Keratinocyte (primary cell): ENCODE measurements at regions not wholly inside any gene's neighbourhood (a gene's known extent, or its start where the extent isn't known, plus 50 kb on each side); places are given as distances from the start of the nearest gene placed in this dataset.

Experiments used
- DNase-seq: peaks from one replicate; pipeline ENCODE4 v3.0.0-alpha.2; 2011; ENCODE audit warnings: low read depth, missing footprints, low spot score
- FAIRE-seq: peaks from 2 replicates; lab custom pipeline; 2011; peaks lifted over from hg19 to GRCh38; lab: Jason Lieb, UNC
- H2AFZ ChIP-seq: 2 replicates; pipeline ENCODE4 v1.6.0; 2012; ENCODE audit warnings: low read length, control low read depth, inconsistent platforms; ENCODE audit not compliant: control insufficient read depth
- H3K27ac ChIP-seq: 2 replicates; pipeline ENCODE4 v1.5.1; 2011; ENCODE audit warnings: low read length; ENCODE audit not compliant: control insufficient read depth, insufficient read depth
- H3K27me3 ChIP-seq: 3 replicates; pipeline ENCODE4 v1.6.0; 2011; ENCODE audit warnings: low read length; ENCODE audit not compliant: control insufficient read depth, insufficient read depth; ENCODE audit errors: extremely low read depth
- H3K36me3 ChIP-seq, 2 experiments: 2 replicates in 1 of 2; 3 replicates in 1 of 2; pipeline ENCODE4 v1.5.1; 2011; ENCODE audit warnings: low read length in 2 of 2, mild to moderate bottlenecking in 1 of 2; ENCODE audit not compliant: control insufficient read depth in 2 of 2, insufficient read depth in 2 of 2; ENCODE audit errors: extremely low read depth in 1 of 2
- H3K4me1 ChIP-seq: 3 replicates; pipeline ENCODE4 v1.5.1; 2011; ENCODE audit warnings: low read length; ENCODE audit not compliant: control insufficient read depth, insufficient read depth; ENCODE audit errors: extremely low read depth
- H3K4me2 ChIP-seq: 3 replicates; pipeline ENCODE4 v1.6.0; 2011; ENCODE audit warnings: low read depth, low read length; ENCODE audit not compliant: control insufficient read depth, insufficient read depth; ENCODE audit errors: extremely low read depth
- H3K4me3 ChIP-seq, 3 experiments: fragments of 200-600 bp in 1 of 3; sonication (generic) in 1 of 3; 2 replicates in 2 of 3; 3 replicates in 1 of 3; pipeline ENCODE4 v1.5.1; 2011 to 2016; ENCODE audit warnings: low read length in 3 of 3, mild to moderate bottlenecking in 3 of 3, control low read depth in 2 of 3, inconsistent platforms in 1 of 3, low read depth in 1 of 3, mixed read lengths in 1 of 3, mixed run types in 1 of 3, moderate library complexity in 1 of 3; ENCODE audit not compliant: control insufficient read depth in 2 of 3, insufficient read depth in 2 of 3; ENCODE audit errors: extremely low read depth in 1 of 3
- H3K79me2 ChIP-seq: 2 replicates; pipeline ENCODE4 v1.6.0; 2012; ENCODE audit warnings: low read length; ENCODE audit not compliant: control insufficient read depth, insufficient read depth
- H3K9ac ChIP-seq: 3 replicates; pipeline ENCODE4 v1.6.0; 2011; ENCODE audit warnings: low read length; ENCODE audit not compliant: control insufficient read depth, insufficient read depth; ENCODE audit errors: extremely low read depth
- H3K9me1 ChIP-seq: 3 replicates; pipeline ENCODE4 v1.6.0; 2011; ENCODE audit warnings: low read length; ENCODE audit not compliant: control insufficient read depth, insufficient read depth; ENCODE audit errors: extremely low read depth
- H3K9me3 ChIP-seq: 2 replicates; pipeline ENCODE4 v1.5.1; 2012; ENCODE audit warnings: low read depth, low read length; ENCODE audit not compliant: control insufficient read depth
- H4K20me1 ChIP-seq: 3 replicates; pipeline ENCODE4 v1.6.0; 2011; ENCODE audit warnings: low read length; ENCODE audit not compliant: control insufficient read depth, insufficient read depth; ENCODE audit errors: extremely low read depth
- CTCF ChIP-seq, 3 experiments: IDR thresholded peaks in 1 of 3; conservative IDR thresholded peaks in 1 of 3; optimal IDR thresholded peaks in 1 of 3; 2 replicates in 2 of 3; 3 replicates in 1 of 3; pipeline versions ENCODE3 to v1.5.1; 2011; ENCODE audit warnings: low read length in 3 of 3, mild to moderate bottlenecking in 3 of 3, moderate library complexity in 2 of 3, control low read depth in 1 of 3, inconsistent platforms in 1 of 3; ENCODE audit not compliant: insufficient read depth in 2 of 3; ENCODE audit errors: extremely low read depth in 1 of 3
- EZH2 ChIP-seq: IDR thresholded peaks from one replicate; pipeline ENCODE4 v1.6.1; 2012; ENCODE audit warnings: inconsistent platforms, mild to moderate bottlenecking, low read length, moderate library complexity
- dilution Hi-C: fragments of 300-500 bp; cut with MboI; formaldehyde crosslinking; loops from one replicate; pipeline ENCODE4 v1.7.0; 2020; ENCODE audit warnings: low sequenced_read_pairs; ENCODE audit not compliant: extremely low pct_ligation_motif_present

DNA sequence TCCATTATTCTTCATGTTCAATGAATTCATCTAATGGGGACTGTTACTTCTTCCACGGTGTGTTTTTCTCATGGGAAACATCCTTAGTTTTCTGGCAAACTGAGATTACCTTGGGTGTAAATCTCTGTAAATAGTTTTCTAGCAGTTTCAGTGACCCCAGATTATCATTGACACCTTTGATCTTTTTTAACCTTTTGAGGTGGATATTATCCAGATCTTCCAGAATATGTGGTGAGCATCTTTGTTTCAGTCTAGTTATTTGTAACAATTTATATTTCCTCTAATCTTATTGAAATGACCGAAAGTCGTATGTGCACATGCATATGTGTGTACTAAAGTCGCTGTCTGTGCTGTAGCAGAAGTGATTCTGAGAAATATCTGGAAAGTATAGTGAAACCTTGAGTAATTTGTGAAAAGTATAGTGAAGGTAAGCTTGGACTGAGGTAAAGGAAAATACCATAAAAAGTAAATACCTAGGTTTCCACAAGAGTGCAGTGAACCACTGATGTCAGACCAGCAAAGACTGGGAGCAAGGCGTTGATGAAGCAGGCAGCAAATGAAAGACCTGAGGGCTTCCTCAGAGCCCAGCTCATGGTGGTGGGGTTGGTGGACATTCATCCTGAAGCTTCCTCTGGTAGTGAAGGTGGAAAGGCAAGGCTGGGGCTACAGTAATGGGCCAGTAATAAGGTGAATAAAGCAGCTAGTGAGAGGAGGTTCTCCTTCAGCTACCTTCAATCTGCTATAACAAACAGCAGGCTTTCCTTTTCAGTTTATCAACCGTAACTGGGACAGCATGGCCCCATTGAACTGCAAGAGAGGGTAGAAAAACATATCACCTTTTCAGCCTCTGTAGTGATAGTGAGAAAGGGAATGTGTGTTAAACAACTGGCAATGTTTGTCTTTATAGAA lies 480.2 kb upstream of the FBXO33 start:
- no peaks in the 10 kb centered on the region for H3K9me1 ChIP-seq
- H3K4me3 ChIP-seq = no peak overlapping the region
- no peaks in the 10 kb centered on the region for H3K36me3 ChIP-seq
- no peaks in the 10 kb centered on the region for H3K27me3 ChIP-seq
- H3K4me2 ChIP-seq = no peak overlapping the region
- H4K20me1 ChIP-seq = no peaks in the 10 kb centered on the region
- dilution Hi-C loops = no loop called here
- DNase-seq (no peak), FAIRE-seq (no peak)
- H2AFZ ChIP-seq = no peak overlapping the region
- H3K27ac ChIP-seq = no peak overlapping the region
- TF ChIP-seq EZH2 = no peak
- TF ChIP-seq CTCF (optimal IDR thresholded peaks at IDR 0.05 in 1 of 3, IDR thresholded peaks at IDR 0.05 in 1 of 3, conservative IDR thresholded peaks at IDR 0.05 in 1 of 3; ENCODE audit: extremely low read depth in 1 of 3, insufficient read depth in 2 of 3, low read length in 3 of 3) = no peak
- H3K9me3 ChIP-seq = no peaks in the 10 kb centered on the region
- no peaks in the 10 kb centered on the region for H3K4me1 ChIP-seq
- no peaks in the 10 kb centered on the region for H3K79me2 ChIP-seq
- H3K9ac ChIP-seq = no peak overlapping the region

DNA sequence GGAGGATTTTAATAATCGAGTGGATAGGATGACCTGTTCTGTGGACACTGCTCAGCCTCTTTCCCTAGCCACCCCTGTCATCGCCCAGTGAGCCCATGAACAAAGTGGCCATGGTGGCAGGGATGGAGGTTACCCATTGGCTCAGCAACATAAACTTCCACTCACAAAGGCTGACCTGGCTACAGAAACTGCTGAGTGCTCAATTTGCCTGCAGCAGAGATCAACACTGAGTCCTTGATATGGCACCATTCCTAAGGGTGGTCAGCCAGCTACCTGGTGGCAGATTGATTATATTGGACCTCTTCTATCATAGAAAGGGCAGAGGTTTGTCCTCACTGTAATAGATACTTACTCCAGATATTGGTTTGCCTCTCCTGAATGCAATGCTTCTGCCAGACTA lies 465.4 kb upstream of the FBXO33 start:
- Histone ChIP-seq H3K9ac (no peak overlapping the region), H3K27ac (no peak overlapping the region), H3K9me1 (no peaks in the 10 kb centered on the region), H3K4me1 (no peaks in the 10 kb centered on the region), H3K9me3 (no peaks in the 10 kb centered on the region), H3K4me3 (no peak overlapping the region), H3K79me2 (no peaks in the 10 kb centered on the region), H2AFZ (no peak overlapping the region), H4K20me1 (no peaks in the 10 kb centered on the region), H3K36me3 (no peaks in the 10 kb centered on the region), H3K4me2 (no peak overlapping the region), H3K27me3 (no peaks in the 10 kb centered on the region)
- FAIRE-seq (no peak), DNase-seq (no peak)
- dilution Hi-C loops = no loop called here
- no peak for TF ChIP-seq CTCF (optimal IDR thresholded peaks at IDR 0.05 in 1 of 3, IDR thresholded peaks at IDR 0.05 in 1 of 3, conservative IDR thresholded peaks at IDR 0.05 in 1 of 3; ENCODE audit: extremely low read depth in 1 of 3, insufficient read depth in 2 of 3, low read length in 3 of 3)
- TF ChIP-seq EZH2 = no peak
